ENCODE measurements at regions not wholly inside any gene's neighbourhood (a gene's known extent, or its start where the extent isn't known, plus 50 kb on each side); places are given as distances from the start of the nearest gene placed in this dataset.
"Not testable (repeated sequence)": the region's sequence is repeated elsewhere in the genome, so short reads cannot be mapped to it uniquely, and the experiment has no call there.

DNA sequence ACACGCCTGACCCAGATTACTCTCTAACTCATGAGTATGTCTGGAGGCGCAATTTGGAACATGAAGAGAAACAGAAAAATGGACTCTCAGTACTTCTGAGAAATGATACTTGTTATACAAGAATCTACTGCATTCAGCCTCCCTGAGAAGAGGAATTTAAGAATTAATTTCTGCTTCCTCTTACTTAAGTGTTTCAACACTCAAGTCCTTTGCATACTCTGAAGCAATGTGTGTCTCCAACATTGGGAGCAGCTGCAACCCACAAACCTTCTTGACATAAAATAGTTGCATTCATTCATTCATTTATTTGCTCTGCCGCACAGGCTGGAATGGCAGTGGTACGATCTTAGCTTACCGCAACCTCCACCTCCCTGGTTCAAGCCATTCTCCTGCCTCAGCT, 199.8 kb downstream of the NPIPA7 start:
- DNase-seq = no peak
- H3K27ac ChIP-seq = no peak overlapping the region
- H3K27me3 ChIP-seq = no peaks in the 10 kb centered on the region
- no peaks in the 10 kb centered on the region for H3K4me1 ChIP-seq
- TF ChIP-seq, protein P1, sequence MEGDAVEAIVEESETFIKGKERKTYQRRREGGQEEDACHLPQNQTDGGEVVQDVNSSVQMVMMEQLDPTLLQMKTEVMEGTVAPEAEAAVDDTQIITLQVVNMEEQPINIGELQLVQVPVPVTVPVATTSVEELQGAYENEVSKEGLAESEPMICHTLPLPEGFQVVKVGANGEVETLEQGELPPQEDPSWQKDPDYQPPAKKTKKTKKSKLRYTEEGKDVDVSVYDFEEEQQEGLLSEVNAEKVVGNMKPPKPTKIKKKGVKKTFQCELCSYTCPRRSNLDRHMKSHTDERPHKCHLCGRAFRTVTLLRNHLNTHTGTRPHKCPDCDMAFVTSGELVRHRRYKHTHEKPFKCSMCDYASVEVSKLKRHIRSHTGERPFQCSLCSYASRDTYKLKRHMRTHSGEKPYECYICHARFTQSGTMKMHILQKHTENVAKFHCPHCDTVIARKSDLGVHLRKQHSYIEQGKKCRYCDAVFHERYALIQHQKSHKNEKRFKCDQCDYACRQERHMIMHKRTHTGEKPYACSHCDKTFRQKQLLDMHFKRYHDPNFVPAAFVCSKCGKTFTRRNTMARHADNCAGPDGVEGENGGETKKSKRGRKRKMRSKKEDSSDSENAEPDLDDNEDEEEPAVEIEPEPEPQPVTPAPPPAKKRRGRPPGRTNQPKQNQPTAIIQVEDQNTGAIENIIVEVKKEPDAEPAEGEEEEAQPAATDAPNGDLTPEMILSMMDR (IDR thresholded peaks at IDR 0.05) = no peak
- H3K9me3 ChIP-seq = no peaks in the 10 kb centered on the region
- H3K36me3 ChIP-seq = no peaks in the 10 kb centered on the region
- H3K4me3 ChIP-seq = no peak overlapping the region
- intact Hi-C loops (cut with DNase I; ENCODE audit: low total_unique reads) = no loop called here

DNA sequence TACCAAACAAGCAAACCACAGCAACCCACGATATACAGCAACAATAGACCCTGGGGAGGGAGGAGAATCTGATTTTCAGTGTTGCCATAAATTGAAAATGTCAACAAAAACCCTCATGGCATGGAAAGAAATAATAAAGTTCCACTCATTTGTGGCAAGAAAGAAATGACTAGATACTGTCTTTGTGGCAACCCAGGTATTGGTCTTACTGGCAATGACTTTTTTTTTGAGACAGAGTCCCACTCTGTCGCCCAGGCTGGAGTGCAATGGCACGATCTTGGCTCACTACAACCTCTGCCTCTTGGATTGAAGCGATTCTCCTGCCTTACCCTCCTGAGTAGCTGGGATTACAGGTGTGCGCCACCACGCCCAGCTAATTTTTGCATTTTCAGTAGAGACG, 204.0 kb downstream of the NPIPA7 start:
- intact Hi-C loops (cut with DNase I; ENCODE audit: low total_unique reads); H3K4me1 ChIP-seq; H3K36me3 ChIP-seq; DNase-seq; H3K27ac ChIP-seq; H3K27me3 ChIP-seq; H3K9me3 ChIP-seq; H3K4me3 ChIP-seq: not testable (repeated sequence)

DNA sequence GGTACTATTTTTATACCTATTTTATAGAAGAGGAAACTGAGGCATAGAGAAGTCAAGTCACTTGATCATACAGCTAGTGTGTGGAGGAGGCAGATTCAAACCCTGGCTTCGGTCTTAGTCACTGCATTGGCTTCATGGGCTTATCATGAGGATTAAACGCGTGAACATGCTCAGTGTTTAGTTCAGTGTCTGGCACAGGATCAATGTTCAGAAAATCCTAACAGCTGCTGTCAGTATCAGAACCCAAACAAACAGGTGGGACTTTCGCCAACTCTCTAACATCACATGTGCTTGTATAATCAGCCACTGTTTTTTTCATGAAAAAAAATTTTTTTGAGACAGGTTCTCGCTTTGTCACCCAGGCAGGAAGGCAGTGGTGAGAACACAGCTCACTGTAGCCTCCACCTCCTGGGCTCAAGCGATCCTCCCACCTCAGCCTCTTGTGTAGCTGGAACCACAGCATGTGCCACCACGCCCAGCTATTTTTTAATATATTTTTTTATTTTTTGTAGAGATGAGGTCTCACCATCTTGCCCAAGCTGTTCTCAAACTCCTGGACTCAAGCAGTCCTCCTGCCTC, 207.2 kb downstream of the NPIPA7 start:
- H3K9me3 ChIP-seq; intact Hi-C loops (cut with DNase I; ENCODE audit: low total_unique reads); H3K4me3 ChIP-seq; H3K27me3 ChIP-seq; H3K4me1 ChIP-seq; H3K27ac ChIP-seq; DNase-seq; H3K36me3 ChIP-seq: not testable (repeated sequence)

DNA sequence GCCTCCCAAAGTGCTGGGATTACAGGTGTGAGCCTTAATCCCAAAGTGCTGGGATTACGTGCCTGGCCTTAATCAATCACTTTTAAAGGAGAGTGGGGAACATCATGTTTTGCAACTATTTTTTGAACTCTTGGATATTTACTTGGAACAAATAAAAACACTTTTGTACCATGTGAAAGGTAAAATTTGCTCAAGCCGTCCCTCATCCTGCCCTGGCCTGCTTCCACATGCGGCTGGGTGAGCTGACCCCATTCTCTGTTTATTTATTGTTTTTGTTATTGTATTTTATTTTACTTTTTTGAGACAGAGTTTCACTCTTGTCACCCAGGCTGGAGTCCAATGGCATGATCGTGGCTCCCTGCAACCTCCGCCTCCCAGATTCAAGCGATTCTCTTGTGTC, 208.0 kb downstream of the NPIPA7 start:
- H3K4me3 ChIP-seq; DNase-seq; H3K27ac ChIP-seq; intact Hi-C loops (cut with DNase I; ENCODE audit: low total_unique reads); H3K4me1 ChIP-seq; H3K36me3 ChIP-seq; H3K27me3 ChIP-seq; H3K9me3 ChIP-seq: not testable (repeated sequence)

DNA sequence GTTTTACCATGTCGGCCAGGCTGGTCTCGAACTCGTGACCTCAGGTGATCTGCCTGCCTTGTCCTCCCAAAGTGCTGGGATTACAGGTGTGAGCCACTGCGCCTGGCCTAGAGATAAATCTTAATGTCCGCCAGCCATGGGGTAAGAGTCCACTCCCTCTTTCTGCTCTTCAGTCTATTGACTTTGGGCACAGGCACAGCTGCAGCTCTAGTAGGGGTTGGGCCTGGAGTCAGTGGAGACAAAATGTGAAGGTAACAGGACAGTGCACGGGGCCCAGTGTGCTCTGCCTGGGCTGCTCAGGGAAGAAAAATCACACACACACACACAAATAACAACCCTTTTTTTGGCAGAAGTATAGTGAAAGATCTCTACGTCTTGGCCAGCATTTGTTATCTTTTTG, 209.5 kb downstream of the NPIPA7 start:
- DNase-seq; H3K27me3 ChIP-seq; H3K4me1 ChIP-seq; intact Hi-C loops (cut with DNase I; ENCODE audit: low total_unique reads); H3K27ac ChIP-seq; H3K4me3 ChIP-seq; H3K9me3 ChIP-seq; H3K36me3 ChIP-seq: not testable (repeated sequence)

DNA sequence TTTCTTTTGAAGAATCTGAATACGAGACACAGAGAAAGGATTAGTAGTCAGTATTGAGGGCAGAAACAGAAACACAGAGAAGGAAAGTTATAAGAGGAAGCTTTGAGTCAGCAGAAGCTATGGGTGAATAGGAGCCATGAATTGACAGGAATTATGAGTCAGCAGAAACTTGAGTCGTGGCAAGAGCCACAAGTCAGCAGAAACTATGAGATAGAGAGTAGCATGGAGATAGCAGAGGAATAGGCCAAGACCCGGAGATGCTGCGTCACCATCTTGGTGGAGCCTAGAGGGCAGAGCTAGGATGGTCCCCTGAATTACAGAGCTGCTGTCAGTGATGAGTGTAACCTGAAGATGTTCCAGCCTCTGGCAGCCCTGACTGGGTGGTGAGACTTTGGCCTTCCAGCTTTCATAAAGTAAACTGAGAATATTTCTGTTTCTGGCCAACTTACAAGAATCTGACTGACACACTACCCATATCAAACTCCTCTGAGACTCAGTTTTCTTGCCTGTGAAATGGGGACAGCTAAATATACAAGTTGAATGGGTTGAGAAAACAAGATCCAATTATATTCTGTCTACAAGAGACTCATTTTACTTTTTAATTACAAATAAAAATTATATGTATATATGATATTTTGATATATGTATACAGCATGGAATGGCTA, 211.8 kb downstream of the NPIPA7 start:
- H3K4me3 ChIP-seq; H3K27ac ChIP-seq; intact Hi-C loops (cut with DNase I; ENCODE audit: low total_unique reads); H3K36me3 ChIP-seq; DNase-seq; H3K27me3 ChIP-seq; H3K4me1 ChIP-seq; H3K9me3 ChIP-seq: not testable (repeated sequence)

DNA sequence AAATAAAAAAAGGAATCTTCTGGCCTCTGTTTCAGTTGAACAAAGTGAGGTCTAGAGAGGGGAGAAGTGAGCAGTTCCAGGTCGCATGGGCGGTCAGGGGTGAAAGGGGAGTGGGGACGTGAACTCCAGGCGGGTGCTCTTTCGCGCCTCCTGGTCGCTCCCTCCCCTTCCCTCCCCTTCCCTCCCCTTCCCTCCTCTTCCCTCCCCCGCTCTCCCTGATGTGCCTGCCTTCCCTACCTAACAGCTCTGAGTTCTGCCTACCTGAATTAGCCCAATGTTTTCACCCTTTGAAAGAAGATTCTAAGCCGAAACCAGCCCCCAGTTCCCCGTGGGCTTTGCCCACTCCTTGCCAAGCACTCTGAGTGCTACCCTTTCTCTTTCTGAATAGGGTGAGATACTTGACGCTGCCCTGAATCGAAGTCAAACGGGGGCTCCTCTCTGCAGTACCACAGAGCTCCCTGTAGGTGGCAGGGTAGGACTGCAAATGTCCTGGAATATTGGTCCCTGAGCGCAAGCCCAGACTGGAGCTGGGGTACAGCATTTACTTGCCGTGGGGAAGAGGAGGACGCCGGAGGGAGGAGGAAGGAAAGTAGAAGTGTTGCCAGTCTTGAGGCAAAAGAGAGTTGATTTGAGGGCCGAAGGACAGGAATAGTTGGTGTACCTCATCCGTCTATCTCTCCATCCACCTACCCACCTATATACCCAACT, 214.4 kb downstream of the NPIPA7 start:
- DNase-seq = peak in 1 of 2 donors; percentile 36
- H3K27ac ChIP-seq; H3K4me3 ChIP-seq; H3K9me3 ChIP-seq; H3K27me3 ChIP-seq; H3K4me1 ChIP-seq; H3K36me3 ChIP-seq; intact Hi-C loops (cut with DNase I; ENCODE audit: low total_unique reads): not testable (repeated sequence)
- TF ChIP-seq, protein P1 (IDR thresholded peaks at IDR 0.05) = peak; percentile 50 to 52

DNA sequence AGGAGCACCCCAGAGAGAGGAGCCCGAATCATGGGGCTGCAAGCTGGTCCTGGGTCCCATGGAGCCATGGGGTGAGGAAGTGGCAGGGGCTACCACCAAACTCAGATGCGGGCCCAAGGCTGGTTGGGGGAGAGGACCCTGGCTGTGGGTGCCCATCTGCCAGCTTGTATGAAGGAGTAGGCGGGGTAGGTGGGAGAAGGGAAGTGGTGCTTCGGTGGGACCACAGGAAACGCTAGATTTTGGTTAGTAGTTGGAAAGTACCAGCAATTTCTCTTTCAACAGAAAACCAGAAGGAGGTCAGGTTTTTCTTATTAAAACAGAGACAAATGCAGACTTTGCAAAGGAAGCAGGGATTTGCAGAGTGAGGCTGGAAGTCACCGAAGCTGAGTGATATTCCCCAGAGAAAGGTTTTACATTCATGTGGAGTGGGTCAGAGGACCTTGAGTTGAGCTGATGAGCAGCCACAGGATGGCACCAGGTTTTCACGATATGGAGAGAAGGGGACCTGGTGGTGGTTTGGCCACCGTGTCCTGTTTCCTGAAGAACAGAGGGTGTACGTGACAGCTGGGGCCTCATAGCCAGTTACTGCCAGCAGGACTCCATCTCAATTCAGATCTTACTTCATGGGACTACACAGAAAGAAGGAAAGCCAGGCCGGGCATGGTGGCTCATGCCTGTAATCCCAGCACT, 216.2 kb downstream of the NPIPA7 start:
- H3K4me1 ChIP-seq; intact Hi-C loops (cut with DNase I; ENCODE audit: low total_unique reads); H3K9me3 ChIP-seq; DNase-seq; H3K27ac ChIP-seq; H3K4me3 ChIP-seq; H3K27me3 ChIP-seq; H3K36me3 ChIP-seq: not testable (repeated sequence)

DNA sequence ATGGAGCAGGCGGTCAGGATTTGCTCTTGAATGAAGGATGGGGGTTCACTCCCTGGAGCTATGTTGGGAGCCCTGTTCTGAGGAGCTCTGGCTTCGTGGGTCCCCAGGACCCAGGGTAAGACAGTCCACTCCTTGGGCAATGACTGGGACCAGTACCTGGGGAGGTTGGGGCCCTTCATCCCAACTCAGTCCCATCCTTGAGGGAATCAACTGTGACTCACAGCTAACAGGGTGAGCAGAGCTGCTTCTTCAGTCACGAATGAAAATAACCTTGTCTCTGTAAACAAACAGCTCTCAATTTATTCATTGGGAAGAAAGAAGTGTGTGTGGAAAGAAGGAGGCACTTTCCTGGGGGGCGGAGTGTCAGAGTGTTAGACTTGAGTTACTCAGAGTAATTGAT, 222.3 kb downstream of the NPIPA7 start:
- H3K4me3 ChIP-seq; H3K27me3 ChIP-seq; H3K27ac ChIP-seq; H3K4me1 ChIP-seq; intact Hi-C loops (cut with DNase I; ENCODE audit: low total_unique reads); DNase-seq; H3K36me3 ChIP-seq; H3K9me3 ChIP-seq: not testable (repeated sequence)

DNA sequence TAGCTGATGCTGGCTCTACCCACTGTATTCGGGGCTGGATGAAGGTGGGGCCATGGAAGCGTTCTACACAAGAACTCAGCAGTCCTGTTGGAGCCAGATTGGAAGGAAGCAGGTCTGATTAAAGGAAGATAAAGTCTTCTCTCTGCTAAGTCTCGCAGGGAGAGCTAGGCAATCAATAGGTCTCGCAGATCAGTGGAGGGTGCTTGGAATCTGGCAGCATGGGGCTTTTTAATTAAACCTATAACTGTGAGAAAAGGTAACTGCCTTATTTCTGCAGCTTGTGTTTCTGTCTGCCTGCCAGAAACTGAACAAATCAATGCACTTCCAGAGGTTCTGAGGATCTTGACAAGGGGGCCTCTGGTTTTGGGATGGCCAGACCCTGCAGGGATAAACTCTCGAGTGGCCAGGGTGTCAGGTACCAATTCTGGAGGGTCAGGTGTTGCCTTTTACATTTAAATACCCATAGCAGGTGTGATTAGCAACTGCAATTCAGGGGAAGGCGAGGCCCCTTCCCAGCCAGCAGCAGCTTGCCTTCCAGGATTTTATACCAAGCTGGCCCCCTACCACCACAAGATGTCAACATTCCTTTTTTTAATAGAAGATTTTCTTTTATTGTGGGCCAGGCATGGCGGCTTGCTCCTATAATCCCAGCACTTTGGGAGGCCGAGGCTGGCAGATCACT, 228.6 kb downstream of the NPIPA7 start:
- H3K36me3 ChIP-seq; H3K9me3 ChIP-seq; H3K4me1 ChIP-seq; intact Hi-C loops (cut with DNase I; ENCODE audit: low total_unique reads); H3K27ac ChIP-seq; H3K27me3 ChIP-seq; H3K4me3 ChIP-seq; DNase-seq: not testable (repeated sequence)

DNA sequence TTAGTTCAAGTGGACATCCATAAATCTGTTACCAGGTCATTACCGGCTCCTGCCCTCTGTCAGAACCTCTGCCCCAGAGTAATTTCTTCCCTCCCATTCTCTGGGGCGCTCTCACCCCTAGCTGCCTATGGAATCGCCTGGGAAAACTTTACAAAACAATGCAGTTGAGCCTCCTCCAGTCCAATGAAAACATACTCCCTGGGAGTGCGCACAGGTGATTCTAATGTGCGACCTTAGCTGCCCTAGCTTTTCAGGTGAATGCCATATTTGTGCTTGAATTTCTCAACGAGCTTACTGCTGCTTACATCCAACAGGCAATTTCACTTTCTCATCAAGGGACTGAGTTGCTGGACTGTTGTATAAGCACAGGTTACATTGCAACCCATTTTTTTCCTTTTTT, 230.7 kb downstream of the NPIPA7 start:
- H3K27me3 ChIP-seq; DNase-seq; H3K4me1 ChIP-seq; intact Hi-C loops (cut with DNase I; ENCODE audit: low total_unique reads); H3K36me3 ChIP-seq; H3K4me3 ChIP-seq; H3K27ac ChIP-seq; H3K9me3 ChIP-seq: not testable (repeated sequence)
